ENCODE measurements at regions not wholly inside any gene's neighbourhood (a gene's known extent, or its start where the extent isn't known, plus 50 kb on each side); places are given as distances from the start of the nearest gene placed in this dataset.
"Not testable (repeated sequence)": the region's sequence is repeated elsewhere in the genome, so short reads cannot be mapped to it uniquely, and the experiment has no call there.

DNA sequence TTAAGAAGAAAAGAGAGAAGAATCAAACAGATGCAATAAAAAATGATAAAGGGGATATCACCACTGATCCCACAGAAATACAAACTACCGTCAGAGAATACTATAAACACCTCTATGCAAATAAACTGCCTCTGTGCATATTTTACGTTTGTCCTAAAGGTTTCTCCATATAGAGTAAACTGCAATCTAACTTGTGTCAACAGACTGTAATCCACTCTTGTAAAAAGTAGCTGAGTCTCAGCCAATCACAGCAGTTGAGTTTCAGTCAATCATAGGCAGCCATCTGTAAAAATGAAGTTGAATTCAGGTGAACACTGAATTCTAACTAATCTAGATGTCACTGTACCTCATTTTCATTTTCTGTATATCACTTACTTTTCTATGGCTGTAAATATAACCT lies 112.2 kb upstream of the SYNCRIP start:
- Histone ChIP-seq H3K9me3 (ENCODE audit: control insufficient read depth, insufficient read depth, low read depth, low read length) (no peaks in the 10 kb centered on the region), H4K20me1 (ENCODE audit: control insufficient read depth, extremely low read depth, insufficient read depth, low read length) (no peaks in the 10 kb centered on the region), H3K27ac (ENCODE audit: insufficient read depth, low read length) (no peak overlapping the region), H3K27me3 (ENCODE audit: control insufficient read depth, insufficient read depth, low read length) (no peaks in the 10 kb centered on the region), H3K4me1 (ENCODE audit: control insufficient read depth, extremely low read depth, insufficient read depth, low read length) (no peaks in the 10 kb centered on the region), H3K4me2 (ENCODE audit: extremely low read depth, insufficient read depth, low read length) (no peak overlapping the region), H3K4me3 (replicated peaks in 1 of 4; ENCODE audit: control extremely low read depth in 1 of 4, insufficient read depth in 1 of 4, low read depth in 3 of 4, low read length in 4 of 4) (no peak overlapping the region), H3K79me2 (ENCODE audit: control insufficient read depth, insufficient read depth, low read length) (no peaks in the 10 kb centered on the region), H2AFZ (ENCODE audit: low read length) (no peak overlapping the region), H3K36me3 (ENCODE audit: control insufficient read depth, insufficient read depth, low read length) (no peaks in the 10 kb centered on the region), H3K9ac (ENCODE audit: insufficient read depth, low read length) (no peak overlapping the region)
- DNase-seq (ENCODE audit: low read depth in 2 of 2): no peak
- TF ChIP-seq, protein P1, sequence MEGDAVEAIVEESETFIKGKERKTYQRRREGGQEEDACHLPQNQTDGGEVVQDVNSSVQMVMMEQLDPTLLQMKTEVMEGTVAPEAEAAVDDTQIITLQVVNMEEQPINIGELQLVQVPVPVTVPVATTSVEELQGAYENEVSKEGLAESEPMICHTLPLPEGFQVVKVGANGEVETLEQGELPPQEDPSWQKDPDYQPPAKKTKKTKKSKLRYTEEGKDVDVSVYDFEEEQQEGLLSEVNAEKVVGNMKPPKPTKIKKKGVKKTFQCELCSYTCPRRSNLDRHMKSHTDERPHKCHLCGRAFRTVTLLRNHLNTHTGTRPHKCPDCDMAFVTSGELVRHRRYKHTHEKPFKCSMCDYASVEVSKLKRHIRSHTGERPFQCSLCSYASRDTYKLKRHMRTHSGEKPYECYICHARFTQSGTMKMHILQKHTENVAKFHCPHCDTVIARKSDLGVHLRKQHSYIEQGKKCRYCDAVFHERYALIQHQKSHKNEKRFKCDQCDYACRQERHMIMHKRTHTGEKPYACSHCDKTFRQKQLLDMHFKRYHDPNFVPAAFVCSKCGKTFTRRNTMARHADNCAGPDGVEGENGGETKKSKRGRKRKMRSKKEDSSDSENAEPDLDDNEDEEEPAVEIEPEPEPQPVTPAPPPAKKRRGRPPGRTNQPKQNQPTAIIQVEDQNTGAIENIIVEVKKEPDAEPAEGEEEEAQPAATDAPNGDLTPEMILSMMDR (conservative IDR thresholded peaks at IDR 0.05 in 1 of 2, IDR thresholded peaks at IDR 0.05 in 1 of 2; ENCODE audit: low read depth in 1 of 2, low read length in 2 of 2): no peak
- no peak for TF ChIP-seq EZH2 (IDR thresholded peaks at IDR 0.05; ENCODE audit: low read length, missing control alignments)

DNA sequence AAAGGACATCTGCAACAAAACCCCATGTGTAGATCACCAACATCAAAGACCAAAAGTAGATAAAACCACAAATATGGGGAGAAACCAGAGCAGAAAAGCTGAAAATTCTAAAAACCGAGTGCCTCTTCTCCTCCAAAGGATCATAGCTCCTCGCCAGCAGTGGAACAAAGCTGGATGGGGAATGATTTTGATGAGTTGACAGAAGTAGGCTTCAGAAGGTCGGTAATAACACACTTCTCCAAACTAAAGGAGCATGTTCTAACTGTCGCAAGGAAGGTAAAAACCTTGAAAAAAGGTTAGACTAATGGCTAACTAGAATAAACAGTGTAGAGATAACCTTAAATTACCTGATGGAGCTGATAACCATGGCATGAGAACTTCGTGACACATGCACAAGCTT lies 109.9 kb upstream of the SYNCRIP start:
- Histone ChIP-seq H3K36me3 (ENCODE audit: control insufficient read depth, insufficient read depth, low read length) (no peaks in the 10 kb centered on the region), H3K4me2 (ENCODE audit: extremely low read depth, insufficient read depth, low read length) (no peak overlapping the region), H3K27ac (ENCODE audit: insufficient read depth, low read length) (no peak overlapping the region), H3K9ac (ENCODE audit: insufficient read depth, low read length) (no peak overlapping the region), H2AFZ (ENCODE audit: low read length) (no peak overlapping the region), H3K27me3 (ENCODE audit: control insufficient read depth, insufficient read depth, low read length) (no peaks in the 10 kb centered on the region), H3K4me3 (replicated peaks in 1 of 4; ENCODE audit: control extremely low read depth in 1 of 4, insufficient read depth in 1 of 4, low read depth in 3 of 4, low read length in 4 of 4) (no peak overlapping the region), H3K4me1 (ENCODE audit: control insufficient read depth, extremely low read depth, insufficient read depth, low read length) (no peaks in the 10 kb centered on the region), H3K79me2 (ENCODE audit: control insufficient read depth, insufficient read depth, low read length) (no peaks in the 10 kb centered on the region), H3K9me3 (ENCODE audit: control insufficient read depth, insufficient read depth, low read depth, low read length) (no peaks in the 10 kb centered on the region), H4K20me1 (ENCODE audit: control insufficient read depth, extremely low read depth, insufficient read depth, low read length) (no peaks in the 10 kb centered on the region)
- TF ChIP-seq EZH2 (IDR thresholded peaks at IDR 0.05; ENCODE audit: low read length, missing control alignments): no peak
- TF ChIP-seq, protein P1 (conservative IDR thresholded peaks at IDR 0.05 in 1 of 2, IDR thresholded peaks at IDR 0.05 in 1 of 2; ENCODE audit: low read depth in 1 of 2, low read length in 2 of 2): no peak
- DNase-seq (ENCODE audit: low read depth in 2 of 2): no peak

DNA sequence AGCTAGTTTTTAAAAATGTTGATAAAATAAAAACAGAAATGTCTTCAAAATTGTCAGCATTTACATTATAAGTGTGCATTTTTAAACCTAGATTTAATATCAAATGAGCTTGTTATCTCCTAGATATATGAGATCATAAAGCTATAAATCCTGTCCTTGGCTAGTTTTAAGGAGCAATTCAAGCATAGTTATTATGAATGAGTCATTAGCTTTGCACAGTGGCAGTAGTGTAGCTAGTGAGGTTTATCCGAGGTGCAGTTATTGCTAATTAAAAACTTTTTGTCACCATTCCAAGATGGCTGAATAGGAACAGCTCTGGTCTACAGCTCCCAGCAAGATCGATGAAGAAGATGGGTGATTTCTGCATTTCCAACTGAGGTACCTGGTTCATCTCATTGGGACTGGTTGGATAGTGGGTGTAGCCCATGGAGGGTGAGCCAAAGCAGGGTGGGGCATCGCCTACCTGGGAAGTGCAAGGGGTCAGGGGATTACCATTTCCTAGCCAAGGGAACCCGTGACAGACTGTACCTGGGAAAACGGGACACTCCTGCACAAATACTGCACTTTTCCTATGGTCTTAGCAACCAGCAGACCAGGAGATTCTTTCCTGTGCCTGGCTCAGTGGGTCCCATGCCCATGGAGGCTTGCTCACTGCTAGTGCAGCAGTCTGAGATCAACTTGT lies 108.8 kb upstream of the SYNCRIP start:
- no peak overlapping the region for H3K27ac ChIP-seq (ENCODE audit: insufficient read depth, low read length)
- H3K9ac ChIP-seq (ENCODE audit: insufficient read depth, low read length): no peak overlapping the region
- H3K9me3 ChIP-seq (ENCODE audit: control insufficient read depth, insufficient read depth, low read depth, low read length): no peaks in the 10 kb centered on the region
- H2AFZ ChIP-seq (ENCODE audit: low read length): no peak overlapping the region
- no peak for TF ChIP-seq EZH2 (IDR thresholded peaks at IDR 0.05; ENCODE audit: low read length, missing control alignments)
- TF ChIP-seq, protein P1 (conservative IDR thresholded peaks at IDR 0.05 in 1 of 2, IDR thresholded peaks at IDR 0.05 in 1 of 2; ENCODE audit: low read depth in 1 of 2, low read length in 2 of 2): no peak
- H3K27me3 ChIP-seq (ENCODE audit: control insufficient read depth, insufficient read depth, low read length): no peaks in the 10 kb centered on the region
- no peak overlapping the region for H3K4me3 ChIP-seq (replicated peaks in 1 of 4; ENCODE audit: control extremely low read depth in 1 of 4, insufficient read depth in 1 of 4, low read depth in 3 of 4, low read length in 4 of 4)
- H3K79me2 ChIP-seq (ENCODE audit: control insufficient read depth, insufficient read depth, low read length): no peaks in the 10 kb centered on the region
- no peak overlapping the region for H3K4me2 ChIP-seq (ENCODE audit: extremely low read depth, insufficient read depth, low read length)
- H3K36me3 ChIP-seq (ENCODE audit: control insufficient read depth, insufficient read depth, low read length): no peaks in the 10 kb centered on the region
- no peaks in the 10 kb centered on the region for H4K20me1 ChIP-seq (ENCODE audit: control insufficient read depth, extremely low read depth, insufficient read depth, low read length)
- no peaks in the 10 kb centered on the region for H3K4me1 ChIP-seq (ENCODE audit: control insufficient read depth, extremely low read depth, insufficient read depth, low read length)
- peak in 1 of 2 donors; percentile 1 for DNase-seq (ENCODE audit: low read depth in 2 of 2)

DNA sequence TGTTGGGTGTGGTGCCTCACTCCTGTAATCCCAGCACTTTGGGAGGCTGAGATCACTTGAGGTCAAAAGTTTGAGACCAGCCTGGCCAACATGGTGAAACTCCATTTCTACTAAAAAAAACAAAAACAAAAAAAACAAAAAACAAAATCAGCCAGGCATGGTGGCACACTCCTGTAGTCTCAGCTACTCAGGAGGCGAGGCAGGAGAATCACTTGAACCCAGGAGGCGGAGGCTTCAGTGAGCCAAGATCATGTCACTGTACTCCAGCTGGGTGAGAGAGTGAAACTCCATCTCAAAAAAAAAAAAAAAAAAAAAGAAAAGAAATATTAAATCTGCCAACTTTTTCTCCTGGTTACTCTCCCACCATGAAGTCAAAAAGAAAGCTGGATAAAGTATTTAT lies 107.5 kb upstream of the SYNCRIP start:
- H3K4me2 ChIP-seq (ENCODE audit: extremely low read depth, insufficient read depth, low read length); H4K20me1 ChIP-seq (ENCODE audit: control insufficient read depth, extremely low read depth, insufficient read depth, low read length); DNase-seq (ENCODE audit: low read depth in 2 of 2); H3K36me3 ChIP-seq (ENCODE audit: control insufficient read depth, insufficient read depth, low read length); H3K79me2 ChIP-seq (ENCODE audit: control insufficient read depth, insufficient read depth, low read length); H3K9ac ChIP-seq (ENCODE audit: insufficient read depth, low read length); H3K27me3 ChIP-seq (ENCODE audit: control insufficient read depth, insufficient read depth, low read length); H3K27ac ChIP-seq (ENCODE audit: insufficient read depth, low read length); H3K4me3 ChIP-seq (replicated peaks in 1 of 4; ENCODE audit: control extremely low read depth in 1 of 4, insufficient read depth in 1 of 4, low read depth in 3 of 4, low read length in 4 of 4); H3K4me1 ChIP-seq (ENCODE audit: control insufficient read depth, extremely low read depth, insufficient read depth, low read length); H2AFZ ChIP-seq (ENCODE audit: low read length); H3K9me3 ChIP-seq (ENCODE audit: control insufficient read depth, insufficient read depth, low read depth, low read length): not testable (repeated sequence)

Measured in fibroblast of lung (primary cell).